Fibroblast of lung (primary cell): ENCODE measurements at regions not wholly inside any gene's neighbourhood (a gene's known extent, or its start where the extent isn't known, plus 50 kb on each side); places are given as distances from the start of the nearest gene placed in this dataset.

Source experiments
- DNase-seq, 2 donors: peaks; one replicate each; pipeline versions ENCODE4 v3.0.0 to v3.0.0-alpha.2; 2010; ENCODE audit warnings: low read depth in 2 of 2
- H2AFZ ChIP-seq: 2 replicates; pipeline ENCODE4 v1.5.1; 2012; ENCODE audit warnings: low read length, control low read depth, inconsistent platforms
- H3K27ac ChIP-seq: 2 replicates; pipeline ENCODE4 v1.5.1; 2011; ENCODE audit warnings: low read length, control low read depth; ENCODE audit not compliant: insufficient read depth
- H3K27me3 ChIP-seq: 2 replicates; pipeline ENCODE4 v1.5.1; 2011; ENCODE audit warnings: mild to moderate bottlenecking, low read length; ENCODE audit not compliant: control insufficient read depth, insufficient read depth
- H3K36me3 ChIP-seq: 2 replicates; pipeline ENCODE4 v1.5.1; 2011; ENCODE audit warnings: low read length; ENCODE audit not compliant: control insufficient read depth, insufficient read depth
- H3K4me1 ChIP-seq: 2 replicates; pipeline ENCODE4 v1.5.1; 2011; ENCODE audit warnings: low read length; ENCODE audit not compliant: control insufficient read depth, insufficient read depth; ENCODE audit errors: extremely low read depth
- H3K4me2 ChIP-seq: 2 replicates; pipeline ENCODE4 v1.5.1; 2011; ENCODE audit warnings: low read length, control low read depth; ENCODE audit not compliant: insufficient read depth; ENCODE audit errors: extremely low read depth
- H3K4me3 ChIP-seq, 4 experiments: fragments of 200-600 bp in 1 of 4; sonication (generic) in 1 of 4; replicated peaks in 1 of 4; 2 replicates each; pipeline ENCODE4 v1.5.1; 2011 to 2016; ENCODE audit warnings: low read length in 4 of 4, low read depth in 3 of 4, mild to moderate bottlenecking in 3 of 4, control low read depth in 2 of 4, inconsistent platforms in 1 of 4, mixed read lengths in 1 of 4; ENCODE audit not compliant: insufficient read depth in 1 of 4; ENCODE audit errors: control extremely low read depth in 1 of 4
- H3K79me2 ChIP-seq: 2 replicates; pipeline ENCODE4 v1.5.1; 2012; ENCODE audit warnings: mild to moderate bottlenecking, low read length, inconsistent platforms; ENCODE audit not compliant: control insufficient read depth, insufficient read depth
- H3K9ac ChIP-seq: 2 replicates; pipeline ENCODE4 v1.5.1; 2011; ENCODE audit warnings: mild to moderate bottlenecking, low read length, control low read depth; ENCODE audit not compliant: insufficient read depth
- H3K9me3 ChIP-seq: 2 replicates; pipeline ENCODE4 v1.5.1; 2012; ENCODE audit warnings: low read depth, low read length; ENCODE audit not compliant: control insufficient read depth, insufficient read depth
- H4K20me1 ChIP-seq: 2 replicates; pipeline ENCODE4 v1.5.1; 2011; ENCODE audit warnings: low read length; ENCODE audit not compliant: control insufficient read depth, insufficient read depth; ENCODE audit errors: extremely low read depth
- EZH2 ChIP-seq: IDR thresholded peaks from 2 replicates; pipeline ENCODE4 v1.5.1; 2012; ENCODE audit warnings: low read length, control low read depth, mild to moderate bottlenecking; ENCODE audit errors: missing control alignments
- TF ChIP-seq, protein P1 (sequence below), 2 donors: IDR thresholded peaks in 1 of 2; conservative IDR thresholded peaks in 1 of 2; 1 replicate in 1 of 2; 2 replicates in 1 of 2; pipeline ENCODE4 v1.5.1; 2011 to 2012; ENCODE audit warnings: low read length in 2 of 2, control low read depth in 1 of 2, inconsistent platforms in 1 of 2, low read depth in 1 of 2, mild to moderate bottlenecking in 1 of 2

GRCh38 chr12:126837697-126838096, 1429.3 kb upstream of the TMEM132C start:
- Histone ChIP-seq H3K27ac (no peak overlapping the region), H3K27me3 (no peaks in the 10 kb centered on the region), H3K9me3 (no peaks in the 10 kb centered on the region), H3K79me2 (no peaks in the 10 kb centered on the region), H3K4me1 (no peaks in the 10 kb centered on the region), H4K20me1 (no peaks in the 10 kb centered on the region), H3K36me3 (no peaks in the 10 kb centered on the region), H3K4me3 (no peak overlapping the region), H2AFZ (no peak overlapping the region), H3K9ac (no peak overlapping the region), H3K4me2 (no peak overlapping the region)
- DNase-seq, result no peak
- no peak for TF ChIP-seq EZH2

- H2AFZ ChIP-seq, result no peak overlapping the region
- H3K27me3 ChIP-seq, result no peaks in the 10 kb centered on the region
- no peaks in the 10 kb centered on the region for H3K36me3 ChIP-seq
- no peak for TF ChIP-seq EZH2
- TF ChIP-seq, protein P1, sequence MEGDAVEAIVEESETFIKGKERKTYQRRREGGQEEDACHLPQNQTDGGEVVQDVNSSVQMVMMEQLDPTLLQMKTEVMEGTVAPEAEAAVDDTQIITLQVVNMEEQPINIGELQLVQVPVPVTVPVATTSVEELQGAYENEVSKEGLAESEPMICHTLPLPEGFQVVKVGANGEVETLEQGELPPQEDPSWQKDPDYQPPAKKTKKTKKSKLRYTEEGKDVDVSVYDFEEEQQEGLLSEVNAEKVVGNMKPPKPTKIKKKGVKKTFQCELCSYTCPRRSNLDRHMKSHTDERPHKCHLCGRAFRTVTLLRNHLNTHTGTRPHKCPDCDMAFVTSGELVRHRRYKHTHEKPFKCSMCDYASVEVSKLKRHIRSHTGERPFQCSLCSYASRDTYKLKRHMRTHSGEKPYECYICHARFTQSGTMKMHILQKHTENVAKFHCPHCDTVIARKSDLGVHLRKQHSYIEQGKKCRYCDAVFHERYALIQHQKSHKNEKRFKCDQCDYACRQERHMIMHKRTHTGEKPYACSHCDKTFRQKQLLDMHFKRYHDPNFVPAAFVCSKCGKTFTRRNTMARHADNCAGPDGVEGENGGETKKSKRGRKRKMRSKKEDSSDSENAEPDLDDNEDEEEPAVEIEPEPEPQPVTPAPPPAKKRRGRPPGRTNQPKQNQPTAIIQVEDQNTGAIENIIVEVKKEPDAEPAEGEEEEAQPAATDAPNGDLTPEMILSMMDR (conservative IDR thresholded peaks at IDR 0.05 in 1 of 2, IDR thresholded peaks at IDR 0.05 in 1 of 2; ENCODE audit: low read depth in 1 of 2, low read length in 2 of 2), result no peak
- H3K4me2 ChIP-seq, result no peak overlapping the region
- no peak overlapping the region for H3K4me3 ChIP-seq
- no peak overlapping the region for H3K9ac ChIP-seq
- no peak overlapping the region for H3K27ac ChIP-seq
- H3K9me3 ChIP-seq, result no peaks in the 10 kb centered on the region
- H3K79me2 ChIP-seq, result no peaks in the 10 kb centered on the region
- no peaks in the 10 kb centered on the region for H4K20me1 ChIP-seq
- no peaks in the 10 kb centered on the region for H3K4me1 ChIP-seq
- no peak for DNase-seq
These were observed 1422.9 kb upstream of the TMEM132C start for GRCh38 chr12:126843915-126844669.

DNA sequence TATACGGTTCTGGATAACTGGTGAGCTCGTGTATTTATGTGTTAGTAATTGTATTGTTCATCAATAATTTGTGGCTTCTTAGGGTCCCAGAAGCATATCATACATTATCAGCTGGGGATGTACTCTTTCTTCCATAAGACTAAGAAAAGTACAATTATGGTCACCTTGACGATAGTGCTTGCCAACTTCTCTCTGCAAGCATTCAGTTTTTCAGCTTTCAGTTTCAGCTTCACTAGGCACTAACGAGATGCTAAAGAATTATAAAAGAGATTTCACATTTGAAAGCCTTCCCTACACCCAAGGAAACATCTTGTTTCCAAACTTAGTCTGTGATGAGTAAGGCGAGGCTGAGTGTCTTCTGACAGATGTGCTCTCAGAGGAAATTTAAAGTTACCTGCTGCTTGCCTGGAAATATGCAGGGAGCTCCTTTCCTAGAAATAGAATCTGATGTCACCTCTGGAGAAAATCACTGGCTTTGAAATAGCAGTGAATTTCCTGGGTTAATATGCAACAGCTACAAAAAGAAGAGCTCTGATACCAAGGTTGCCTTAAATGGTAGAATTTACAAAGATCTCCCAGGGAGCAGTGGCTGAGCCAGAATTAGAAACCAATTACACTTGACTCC, 1419.9 kb upstream of the TMEM132C start:
- H3K27me3 ChIP-seq, result no peaks in the 10 kb centered on the region
- no peaks in the 10 kb centered on the region for H3K36me3 ChIP-seq
- H4K20me1 ChIP-seq, result no peaks in the 10 kb centered on the region
- no peak overlapping the region for H3K27ac ChIP-seq
- H2AFZ ChIP-seq, result no peak overlapping the region
- no peak overlapping the region for H3K4me3 ChIP-seq
- H3K79me2 ChIP-seq, result no peaks in the 10 kb centered on the region
- TF ChIP-seq, protein P1 (conservative IDR thresholded peaks at IDR 0.05 in 1 of 2, IDR thresholded peaks at IDR 0.05 in 1 of 2; ENCODE audit: low read depth in 1 of 2, low read length in 2 of 2), result no peak
- TF ChIP-seq EZH2, result no peak
- no peak overlapping the region for H3K4me2 ChIP-seq
- H3K9ac ChIP-seq, result no peak overlapping the region
- no peaks in the 10 kb centered on the region for H3K4me1 ChIP-seq
- no peak for DNase-seq
- H3K9me3 ChIP-seq, result no peaks in the 10 kb centered on the region
